ENCODE measurements at regions not wholly inside any gene's neighbourhood (a gene's known extent, or its start where the extent isn't known, plus 50 kb on each side); places are given as distances from the start of the nearest gene placed in this dataset.

DNA sequence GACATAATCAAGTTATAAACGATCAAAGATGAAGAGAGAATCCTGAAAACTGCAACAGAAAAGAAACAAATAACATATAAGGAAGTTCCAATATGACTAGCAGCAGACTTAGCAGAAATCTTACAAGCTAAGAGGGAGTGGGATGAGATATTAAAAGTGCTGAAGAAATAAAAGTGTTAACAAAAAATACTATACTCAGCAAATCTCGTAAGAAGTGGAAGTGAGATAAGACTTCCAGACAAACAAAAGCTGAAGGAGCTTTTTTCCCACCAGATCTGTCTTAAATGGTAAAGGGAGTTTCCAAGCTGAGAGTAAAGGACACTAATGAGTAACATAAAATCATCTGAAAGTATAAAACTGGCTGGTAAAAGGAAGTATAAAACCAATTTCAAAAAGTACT is 2036.0 kb upstream of the C9orf72 start:
- TF ChIP-seq, protein P1, sequence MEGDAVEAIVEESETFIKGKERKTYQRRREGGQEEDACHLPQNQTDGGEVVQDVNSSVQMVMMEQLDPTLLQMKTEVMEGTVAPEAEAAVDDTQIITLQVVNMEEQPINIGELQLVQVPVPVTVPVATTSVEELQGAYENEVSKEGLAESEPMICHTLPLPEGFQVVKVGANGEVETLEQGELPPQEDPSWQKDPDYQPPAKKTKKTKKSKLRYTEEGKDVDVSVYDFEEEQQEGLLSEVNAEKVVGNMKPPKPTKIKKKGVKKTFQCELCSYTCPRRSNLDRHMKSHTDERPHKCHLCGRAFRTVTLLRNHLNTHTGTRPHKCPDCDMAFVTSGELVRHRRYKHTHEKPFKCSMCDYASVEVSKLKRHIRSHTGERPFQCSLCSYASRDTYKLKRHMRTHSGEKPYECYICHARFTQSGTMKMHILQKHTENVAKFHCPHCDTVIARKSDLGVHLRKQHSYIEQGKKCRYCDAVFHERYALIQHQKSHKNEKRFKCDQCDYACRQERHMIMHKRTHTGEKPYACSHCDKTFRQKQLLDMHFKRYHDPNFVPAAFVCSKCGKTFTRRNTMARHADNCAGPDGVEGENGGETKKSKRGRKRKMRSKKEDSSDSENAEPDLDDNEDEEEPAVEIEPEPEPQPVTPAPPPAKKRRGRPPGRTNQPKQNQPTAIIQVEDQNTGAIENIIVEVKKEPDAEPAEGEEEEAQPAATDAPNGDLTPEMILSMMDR (IDR thresholded peaks at IDR 0.05 in 2 of 3, conservative IDR thresholded peaks at IDR 0.05 in 1 of 3; ENCODE audit: control insufficient read depth in 2 of 3, extremely low read depth in 1 of 3, insufficient read depth in 1 of 3, low read depth in 3 of 3, low read length in 3 of 3), result no peak
- TF ChIP-seq CBX5 (IDR thresholded peaks at IDR 0.05; ENCODE audit: low read depth) (no peak), POLR2A (IDR thresholded peaks at IDR 0.05; ENCODE audit: low read depth, low read length) (no peak), EZH2 (IDR thresholded peaks at IDR 0.05; ENCODE audit: borderline replicate concordance, control insufficient read depth, low read depth, low read length) (no peak), NRF1 (conservative IDR thresholded peaks at IDR 0.05; ENCODE audit: low read depth, low read length) (no peak), EP300 (IDR thresholded peaks at IDR 0.05; ENCODE audit: borderline replicate concordance in 1 of 2, control insufficient read depth in 1 of 2, low read depth in 2 of 2, low read length in 2 of 2) (no peak), NFYB (IDR thresholded peaks at IDR 0.05; ENCODE audit: insufficient read depth, low read depth, low read length) (no peak), ASH2L (IDR thresholded peaks at IDR 0.05; ENCODE audit: borderline replicate concordance, low read depth) (no peak), BCL11A (IDR thresholded peaks at IDR 0.05; ENCODE audit: low read depth, low read length) (no peak)
- TF ChIP-seq, protein P2, sequence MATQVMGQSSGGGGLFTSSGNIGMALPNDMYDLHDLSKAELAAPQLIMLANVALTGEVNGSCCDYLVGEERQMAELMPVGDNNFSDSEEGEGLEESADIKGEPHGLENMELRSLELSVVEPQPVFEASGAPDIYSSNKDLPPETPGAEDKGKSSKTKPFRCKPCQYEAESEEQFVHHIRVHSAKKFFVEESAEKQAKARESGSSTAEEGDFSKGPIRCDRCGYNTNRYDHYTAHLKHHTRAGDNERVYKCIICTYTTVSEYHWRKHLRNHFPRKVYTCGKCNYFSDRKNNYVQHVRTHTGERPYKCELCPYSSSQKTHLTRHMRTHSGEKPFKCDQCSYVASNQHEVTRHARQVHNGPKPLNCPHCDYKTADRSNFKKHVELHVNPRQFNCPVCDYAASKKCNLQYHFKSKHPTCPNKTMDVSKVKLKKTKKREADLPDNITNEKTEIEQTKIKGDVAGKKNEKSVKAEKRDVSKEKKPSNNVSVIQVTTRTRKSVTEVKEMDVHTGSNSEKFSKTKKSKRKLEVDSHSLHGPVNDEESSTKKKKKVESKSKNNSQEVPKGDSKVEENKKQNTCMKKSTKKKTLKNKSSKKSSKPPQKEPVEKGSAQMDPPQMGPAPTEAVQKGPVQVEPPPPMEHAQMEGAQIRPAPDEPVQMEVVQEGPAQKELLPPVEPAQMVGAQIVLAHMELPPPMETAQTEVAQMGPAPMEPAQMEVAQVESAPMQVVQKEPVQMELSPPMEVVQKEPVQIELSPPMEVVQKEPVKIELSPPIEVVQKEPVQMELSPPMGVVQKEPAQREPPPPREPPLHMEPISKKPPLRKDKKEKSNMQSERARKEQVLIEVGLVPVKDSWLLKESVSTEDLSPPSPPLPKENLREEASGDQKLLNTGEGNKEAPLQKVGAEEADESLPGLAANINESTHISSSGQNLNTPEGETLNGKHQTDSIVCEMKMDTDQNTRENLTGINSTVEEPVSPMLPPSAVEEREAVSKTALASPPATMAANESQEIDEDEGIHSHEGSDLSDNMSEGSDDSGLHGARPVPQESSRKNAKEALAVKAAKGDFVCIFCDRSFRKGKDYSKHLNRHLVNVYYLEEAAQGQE (IDR thresholded peaks at IDR 0.05; ENCODE audit: low read depth, low read length), result no peak
